Liver (tissue), 7 donors: ENCODE measurements at regions not wholly inside any gene's neighbourhood (a gene's known extent, or its start where the extent isn't known, plus 50 kb on each side); places are given as distances from the start of the nearest gene placed in this dataset.

ENCODE experiments used
- DNase-seq: peaks from one replicate; pipeline ENCODE4 v3.0.0-alpha.2; 2017; ENCODE audit warnings: low spot score
- H3K27ac ChIP-seq, 2 donors: one replicate each; pipeline ENCODE4 v1.7.0; 2013; ENCODE audit warnings: inconsistent platforms in 2 of 2, low read length in 2 of 2, control low read depth in 1 of 2, low read depth in 1 of 2, mild to moderate bottlenecking in 1 of 2
- H3K27me3 ChIP-seq, 4 donors: one replicate each; pipeline versions ENCODE4 v1.6.1 to v1.7.0; 2013; ENCODE audit warnings: low read length in 3 of 4, inconsistent platforms in 1 of 4, mild to moderate bottlenecking in 1 of 4, moderate library complexity in 1 of 4; ENCODE audit not compliant: control insufficient read depth in 4 of 4, insufficient read depth in 4 of 4
- H3K36me3 ChIP-seq, 4 donors: one replicate each; pipeline versions ENCODE4 v1.6.1 to v1.7.0; 2013; ENCODE audit warnings: low read length in 3 of 4, mild to moderate bottlenecking in 3 of 4, low read depth in 1 of 4, moderate library complexity in 1 of 4; ENCODE audit not compliant: control insufficient read depth in 4 of 4, insufficient read depth in 3 of 4
- H3K4me1 ChIP-seq, 4 donors: one replicate each; pipeline versions ENCODE4 v1.6.1 to v1.7.0; 2013; ENCODE audit warnings: low read length in 3 of 4, mild to moderate bottlenecking in 3 of 4, moderate library complexity in 1 of 4; ENCODE audit not compliant: control insufficient read depth in 4 of 4, insufficient read depth in 4 of 4
- H3K4me3 ChIP-seq, 3 donors: one replicate each; pipeline versions ENCODE4 v1.6.1 to v1.7.0; 2013; ENCODE audit warnings: low read length in 3 of 3, control low read depth in 1 of 3, low read depth in 1 of 3, mild to moderate bottlenecking in 1 of 3
- H3K9ac ChIP-seq, 2 donors: one replicate each; pipeline ENCODE4 v1.7.0; 2013; ENCODE audit warnings: low read length in 2 of 2, mild to moderate bottlenecking in 2 of 2, moderate library complexity in 2 of 2, control low read depth in 1 of 2, low read depth in 1 of 2
- H3K9me3 ChIP-seq, 4 donors: one replicate each; pipeline versions ENCODE4 v1.6.1 to v1.7.0; 2013; ENCODE audit warnings: low read length in 3 of 4; ENCODE audit not compliant: control insufficient read depth in 4 of 4
- EGR1 ChIP-seq, 2 donors: IDR thresholded peaks; 2 replicates each; pipeline ENCODE4 v1.6.1; 2016 to 2018; ENCODE audit warnings: antibody characterized with exemption in 2 of 2, low read depth in 2 of 2
- FOXA1 ChIP-seq: IDR thresholded peaks from 2 replicates; pipeline ENCODE4 v1.6.1; 2016; ENCODE audit warnings: antibody characterized with exemption
- GABPA ChIP-seq, 2 donors: IDR thresholded peaks in 1 of 2; conservative IDR thresholded peaks in 1 of 2; 2 replicates each; pipeline ENCODE4 v1.6.1; 2016; ENCODE audit warnings: antibody characterized with exemption in 2 of 2, mild to moderate bottlenecking in 1 of 2, moderate library complexity in 1 of 2
- HNF4G ChIP-seq: IDR thresholded peaks from 2 replicates; pipeline ENCODE4 v1.6.1; 2016; ENCODE audit warnings: antibody characterized with exemption
- JUND ChIP-seq, 2 donors: IDR thresholded peaks; 2 replicates each; pipeline ENCODE4 v1.6.1; 2016; ENCODE audit warnings: antibody characterized with exemption in 2 of 2
- NR2F2 ChIP-seq: IDR thresholded peaks from 2 replicates; pipeline ENCODE4 v1.6.1; 2016; ENCODE audit warnings: antibody characterized with exemption
- RAD21 ChIP-seq, 2 donors: IDR thresholded peaks; 2 replicates each; pipeline ENCODE4 v1.6.1; 2016; ENCODE audit warnings: antibody characterized with exemption in 2 of 2, mild to moderate bottlenecking in 2 of 2
- YY1 ChIP-seq: IDR thresholded peaks from 2 replicates; pipeline ENCODE4 v1.6.1; 2016; ENCODE audit warnings: antibody characterized with exemption, mild to moderate bottlenecking
- WGBS: extraction: QIAGEN DNeasy Blood & Tissue Kit; methylation state at CpG from one replicate; pipeline ENCODE4 v1.1.7; 2013; 5-methylcytosine and 5-hydroxymethylcytosine counted together
- TF ChIP-seq, protein P1 (sequence below): IDR thresholded peaks from 2 replicates; pipeline ENCODE4 v1.6.1; 2016; ENCODE audit warnings: antibody characterized with exemption
- TF ChIP-seq, protein P2 (sequence below): IDR thresholded peaks from 2 replicates; pipeline ENCODE4 v1.6.1; 2016; ENCODE audit warnings: antibody characterized with exemption
- TF ChIP-seq, protein P3 (sequence below): IDR thresholded peaks from 2 replicates; pipeline ENCODE4 v1.6.1; 2016; ENCODE audit warnings: antibody characterized with exemption, mild to moderate bottlenecking
- donor health status: healthy.
- donor health status: healthy.
- donor health status: healthy.
- donor health status: healthy.

DNA sequence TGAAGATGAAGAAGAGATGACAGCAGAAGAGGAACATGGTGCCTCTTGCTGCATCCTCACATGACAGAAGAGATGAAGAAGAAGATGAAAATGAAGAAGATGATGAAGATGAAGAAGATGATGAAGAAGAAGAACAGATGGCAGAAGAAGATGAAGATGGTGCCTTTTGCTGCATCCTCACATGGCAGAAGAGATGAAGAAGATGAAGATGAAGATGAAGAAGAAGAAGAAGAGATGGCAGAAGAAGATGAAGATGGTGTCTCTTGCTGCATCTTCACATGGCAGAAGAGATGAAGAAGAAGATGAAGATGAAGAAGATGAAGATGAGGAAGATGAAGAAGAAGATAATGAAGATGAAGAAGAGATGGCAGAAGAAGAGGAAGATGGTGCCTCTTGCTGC lies 63.7 kb upstream of the HPF1 start:
- H3K27me3 ChIP-seq = peaks cover 0 to 3% (median 0%) of the 10 kb centered on the region in 4 donors
- H3K4me3 ChIP-seq = no peak overlapping the region
- H3K9ac ChIP-seq = no peak overlapping the region
- H3K27ac ChIP-seq = no peak overlapping the region
- H3K36me3 ChIP-seq = no peaks in the 10 kb centered on the region
- DNase-seq = no peak
- no peaks in the 10 kb centered on the region for H3K4me1 ChIP-seq
- TF ChIP-seq, protein P1, sequence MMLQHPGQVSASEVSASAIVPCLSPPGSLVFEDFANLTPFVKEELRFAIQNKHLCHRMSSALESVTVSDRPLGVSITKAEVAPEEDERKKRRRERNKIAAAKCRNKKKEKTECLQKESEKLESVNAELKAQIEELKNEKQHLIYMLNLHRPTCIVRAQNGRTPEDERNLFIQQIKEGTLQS = no peak
- TF ChIP-seq, protein P2, sequence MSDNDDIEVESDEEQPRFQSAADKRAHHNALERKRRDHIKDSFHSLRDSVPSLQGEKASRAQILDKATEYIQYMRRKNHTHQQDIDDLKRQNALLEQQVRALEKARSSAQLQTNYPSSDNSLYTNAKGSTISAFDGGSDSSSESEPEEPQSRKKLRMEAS = no peak
- TF ChIP-seq, protein P3, sequence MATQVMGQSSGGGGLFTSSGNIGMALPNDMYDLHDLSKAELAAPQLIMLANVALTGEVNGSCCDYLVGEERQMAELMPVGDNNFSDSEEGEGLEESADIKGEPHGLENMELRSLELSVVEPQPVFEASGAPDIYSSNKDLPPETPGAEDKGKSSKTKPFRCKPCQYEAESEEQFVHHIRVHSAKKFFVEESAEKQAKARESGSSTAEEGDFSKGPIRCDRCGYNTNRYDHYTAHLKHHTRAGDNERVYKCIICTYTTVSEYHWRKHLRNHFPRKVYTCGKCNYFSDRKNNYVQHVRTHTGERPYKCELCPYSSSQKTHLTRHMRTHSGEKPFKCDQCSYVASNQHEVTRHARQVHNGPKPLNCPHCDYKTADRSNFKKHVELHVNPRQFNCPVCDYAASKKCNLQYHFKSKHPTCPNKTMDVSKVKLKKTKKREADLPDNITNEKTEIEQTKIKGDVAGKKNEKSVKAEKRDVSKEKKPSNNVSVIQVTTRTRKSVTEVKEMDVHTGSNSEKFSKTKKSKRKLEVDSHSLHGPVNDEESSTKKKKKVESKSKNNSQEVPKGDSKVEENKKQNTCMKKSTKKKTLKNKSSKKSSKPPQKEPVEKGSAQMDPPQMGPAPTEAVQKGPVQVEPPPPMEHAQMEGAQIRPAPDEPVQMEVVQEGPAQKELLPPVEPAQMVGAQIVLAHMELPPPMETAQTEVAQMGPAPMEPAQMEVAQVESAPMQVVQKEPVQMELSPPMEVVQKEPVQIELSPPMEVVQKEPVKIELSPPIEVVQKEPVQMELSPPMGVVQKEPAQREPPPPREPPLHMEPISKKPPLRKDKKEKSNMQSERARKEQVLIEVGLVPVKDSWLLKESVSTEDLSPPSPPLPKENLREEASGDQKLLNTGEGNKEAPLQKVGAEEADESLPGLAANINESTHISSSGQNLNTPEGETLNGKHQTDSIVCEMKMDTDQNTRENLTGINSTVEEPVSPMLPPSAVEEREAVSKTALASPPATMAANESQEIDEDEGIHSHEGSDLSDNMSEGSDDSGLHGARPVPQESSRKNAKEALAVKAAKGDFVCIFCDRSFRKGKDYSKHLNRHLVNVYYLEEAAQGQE = no peak
- TF ChIP-seq GABPA (IDR thresholded peaks at IDR 0.05 in 1 of 2, conservative IDR thresholded peaks at IDR 0.05 in 1 of 2) (no peak), JUND (IDR thresholded peaks at IDR 0.05) (no peak), NR2F2 (no peak), HNF4G (no peak), RAD21 (IDR thresholded peaks at IDR 0.05) (no peak), YY1 (no peak)
- H3K9me3 ChIP-seq = no peaks in the 10 kb centered on the region

- H3K36me3 ChIP-seq = no peaks in the 10 kb centered on the region
- no peaks in the 10 kb centered on the region for H3K9me3 ChIP-seq
- peaks cover 0 to 3% (median 0%) of the 10 kb centered on the region in 4 donors for H3K27me3 ChIP-seq
- no peaks in the 10 kb centered on the region for H3K4me1 ChIP-seq
- no peak overlapping the region for H3K9ac ChIP-seq
- no peak overlapping the region for H3K4me3 ChIP-seq
- TF ChIP-seq YY1 = no peak
- TF ChIP-seq FOXA1 = no peak
- TF ChIP-seq EGR1 (IDR thresholded peaks at IDR 0.05; ENCODE audit: low read depth in 2 of 2) = no peak
- TF ChIP-seq, protein P3 = no peak
- no peak for TF ChIP-seq NR2F2
- 44% methylated on average over 6 of the region's 6 CpGs for WGBS
- no peak overlapping the region for H3K27ac ChIP-seq
- no peak for DNase-seq
Measured at GRCh38 chr4:169818063-169818679, 60.4 kb upstream of the HPF1 start.
